GM19455 (cell line): ENCODE measurements at regions not wholly inside any gene's neighbourhood (a gene's known extent, or its start where the extent isn't known, plus 50 kb on each side); places are given as distances from the start of the nearest gene placed in this dataset.

ENCODE experiments used
- ATAC-seq: cut with Tn5 transposase; IDR thresholded peaks from one replicate; pipeline ENCODE4 v1.9.1; 2021; ENCODE audit not compliant: unreplicated experiment

DNA sequence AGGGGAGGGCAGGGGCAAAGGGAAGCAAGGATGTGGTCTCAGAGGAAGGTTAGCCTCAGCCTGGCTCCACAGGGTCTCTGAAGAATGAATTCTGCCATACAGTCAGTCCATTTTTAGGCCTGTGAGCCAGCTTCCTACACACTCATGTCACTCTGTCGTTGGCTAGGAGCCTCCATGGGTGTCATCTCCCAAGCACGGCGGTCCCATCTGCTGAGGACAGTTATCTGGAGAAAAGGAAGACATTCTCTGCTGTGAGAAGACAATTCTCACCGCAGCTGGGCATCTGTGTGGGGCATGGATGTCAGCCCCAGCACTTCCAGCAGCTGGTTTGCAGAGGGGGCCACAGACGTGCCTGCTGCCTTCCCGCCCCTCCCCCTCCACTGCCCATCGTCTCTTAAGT, 167.6 kb downstream of the LINC00237 start:
- no peak for ATAC-seq

DNA sequence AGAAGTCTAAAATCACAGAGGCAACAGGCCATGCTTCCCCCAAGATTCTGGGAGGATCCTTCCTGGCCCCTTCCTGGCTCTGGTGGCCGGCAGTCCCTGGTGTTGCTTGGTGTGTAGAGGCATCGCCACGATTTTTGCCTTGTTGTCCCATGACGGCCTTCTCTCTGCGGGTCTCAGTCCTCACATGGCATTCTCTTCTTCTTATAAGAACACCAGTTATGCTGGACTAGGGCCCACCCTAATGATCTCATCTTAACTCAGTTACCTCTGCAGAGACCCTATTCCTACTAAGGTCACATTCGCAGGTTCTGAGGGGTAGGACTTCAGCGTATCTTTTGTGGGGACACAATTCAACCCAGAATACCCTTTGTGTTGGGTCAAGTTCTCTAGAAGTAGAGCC, 168.0 kb downstream of the LINC00237 start:
- ATAC-seq = no peak

DNA sequence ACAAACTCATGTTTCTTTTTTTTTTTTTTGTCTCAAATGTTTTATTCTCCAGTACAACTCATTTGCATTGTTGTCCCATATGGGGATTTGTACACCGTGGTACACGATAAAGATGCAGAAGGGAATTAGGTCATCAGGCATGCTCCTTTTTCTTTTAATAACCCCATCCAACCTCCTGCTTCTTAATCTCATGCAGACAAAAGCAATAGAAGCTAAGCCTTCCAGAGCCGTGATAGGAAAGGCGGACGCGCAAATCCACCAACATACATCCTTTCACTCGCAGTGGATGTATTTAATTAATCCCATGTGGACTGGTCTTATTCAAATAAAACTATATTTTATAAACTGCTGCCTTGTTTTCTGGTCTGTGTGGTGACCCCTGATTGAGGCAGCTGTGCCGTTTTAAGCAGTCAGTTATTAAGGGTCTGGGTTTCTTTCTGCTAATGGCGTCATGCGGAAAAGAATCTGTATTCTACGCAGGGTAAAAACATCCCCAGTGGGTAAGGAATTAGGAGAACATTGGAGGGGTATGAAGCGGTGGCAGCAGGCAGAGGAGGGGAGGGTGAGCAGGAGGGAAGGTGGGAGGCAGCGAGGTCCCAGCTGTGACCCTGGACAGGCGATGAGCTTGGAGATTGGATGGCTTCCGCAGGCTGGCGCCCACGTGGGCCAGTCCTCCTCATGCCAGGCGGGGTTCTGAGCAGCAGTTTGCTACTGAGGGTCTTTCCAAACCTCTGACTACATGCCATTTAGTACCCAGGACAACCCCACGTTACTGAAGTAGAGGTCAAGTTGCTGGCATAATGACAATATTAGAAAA, 172.8 kb downstream of the LINC00237 start:
- no peak for ATAC-seq

DNA sequence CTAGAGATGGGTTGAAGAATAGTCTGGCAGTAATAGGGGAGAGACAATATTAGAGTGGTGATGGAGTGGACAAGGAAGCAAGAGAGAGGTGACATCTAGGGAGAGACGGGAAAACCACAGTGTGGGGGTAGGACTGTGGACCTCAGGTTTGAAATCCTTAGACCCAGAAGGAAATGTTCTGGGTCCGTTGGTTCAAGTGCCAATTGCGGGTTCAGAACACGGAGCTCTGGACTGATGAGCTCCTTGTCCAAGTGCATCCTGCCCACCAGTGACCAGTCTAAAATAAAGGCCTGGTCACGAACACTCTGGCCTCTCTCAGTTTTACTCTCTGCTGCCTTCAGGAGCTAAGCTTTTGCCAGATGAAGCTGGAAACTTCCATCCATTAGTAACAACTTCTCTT, 174.0 kb downstream of the LINC00237 start:
- ATAC-seq = no peak

DNA sequence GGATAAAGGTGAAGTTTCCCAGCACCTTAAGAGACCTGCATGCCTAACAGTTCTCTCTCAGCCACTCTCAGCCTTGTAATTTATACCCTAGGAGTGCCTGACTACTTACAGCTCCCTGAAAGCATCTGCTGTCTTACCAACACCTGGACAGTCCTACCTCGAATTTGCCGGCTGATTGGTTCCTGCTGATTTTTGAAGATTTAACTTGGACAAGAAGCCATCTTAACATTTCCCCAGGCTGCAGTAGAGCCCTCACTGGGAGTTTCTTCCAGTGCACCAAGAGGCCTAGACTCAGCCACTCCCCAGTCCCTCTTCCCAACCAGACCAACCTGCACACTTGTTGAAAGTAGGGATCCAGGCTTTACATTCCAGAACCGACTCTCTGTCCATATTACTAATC, 174.5 kb downstream of the LINC00237 start:
- no peak for ATAC-seq

DNA sequence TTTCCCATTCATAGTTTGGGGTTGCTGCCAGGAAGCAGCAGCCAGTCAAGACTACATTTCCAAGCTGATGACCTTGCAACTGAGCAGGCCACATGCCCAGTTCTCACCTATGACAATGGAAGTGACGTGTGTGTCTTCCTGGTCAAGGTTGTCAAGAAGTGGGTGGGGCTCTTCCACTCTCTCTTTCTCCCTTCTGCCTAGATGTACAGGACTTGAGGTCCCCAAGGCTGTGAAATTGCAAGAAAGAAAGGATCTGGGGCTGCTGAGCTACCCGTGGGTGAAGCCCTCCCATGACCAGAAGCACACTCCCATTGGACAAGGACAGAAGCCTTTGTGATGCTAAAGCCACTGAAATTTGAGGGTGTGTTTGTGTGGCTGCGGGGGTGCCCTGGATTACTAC, 175.1 kb downstream of the LINC00237 start:
- ATAC-seq = no peak

DNA sequence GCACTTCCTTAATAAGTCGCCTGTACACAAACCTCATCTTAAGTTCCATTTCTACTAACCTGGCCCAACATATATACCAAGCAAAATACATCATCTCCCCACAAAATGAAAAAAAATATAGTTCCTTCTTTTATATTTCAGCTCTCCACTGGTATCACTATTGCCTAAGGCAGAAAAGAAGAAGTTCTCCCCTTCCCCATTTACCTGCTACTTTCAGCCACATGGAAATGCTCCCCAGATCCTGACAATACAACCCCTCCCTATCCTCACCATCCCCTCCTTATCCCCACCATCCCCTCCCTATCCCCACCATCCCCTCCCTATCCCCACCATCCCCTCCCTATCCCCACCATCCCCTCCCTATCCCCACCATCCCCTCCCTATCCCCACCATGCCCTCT, 175.7 kb downstream of the LINC00237 start:
- ATAC-seq = no peak

DNA sequence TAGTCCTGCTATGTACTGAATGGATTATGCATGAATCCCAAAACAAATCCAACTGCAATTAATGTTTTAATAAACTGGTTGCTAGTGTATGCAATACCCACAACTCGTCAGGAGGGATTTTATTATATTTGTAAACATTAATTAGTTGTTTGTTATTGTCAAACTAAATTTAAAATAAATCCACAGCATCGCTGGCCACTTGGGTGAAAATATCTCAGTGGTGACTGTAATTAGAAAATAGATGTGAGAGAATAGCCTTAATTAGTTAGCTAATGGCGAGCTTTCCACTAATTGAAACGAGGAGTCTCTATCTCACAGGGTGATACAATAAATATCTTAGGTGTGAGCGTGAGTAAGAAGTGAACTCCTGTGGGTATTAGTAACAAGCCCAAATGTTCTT, 176.8 kb downstream of the LINC00237 start:
- ATAC-seq = no peak

DNA sequence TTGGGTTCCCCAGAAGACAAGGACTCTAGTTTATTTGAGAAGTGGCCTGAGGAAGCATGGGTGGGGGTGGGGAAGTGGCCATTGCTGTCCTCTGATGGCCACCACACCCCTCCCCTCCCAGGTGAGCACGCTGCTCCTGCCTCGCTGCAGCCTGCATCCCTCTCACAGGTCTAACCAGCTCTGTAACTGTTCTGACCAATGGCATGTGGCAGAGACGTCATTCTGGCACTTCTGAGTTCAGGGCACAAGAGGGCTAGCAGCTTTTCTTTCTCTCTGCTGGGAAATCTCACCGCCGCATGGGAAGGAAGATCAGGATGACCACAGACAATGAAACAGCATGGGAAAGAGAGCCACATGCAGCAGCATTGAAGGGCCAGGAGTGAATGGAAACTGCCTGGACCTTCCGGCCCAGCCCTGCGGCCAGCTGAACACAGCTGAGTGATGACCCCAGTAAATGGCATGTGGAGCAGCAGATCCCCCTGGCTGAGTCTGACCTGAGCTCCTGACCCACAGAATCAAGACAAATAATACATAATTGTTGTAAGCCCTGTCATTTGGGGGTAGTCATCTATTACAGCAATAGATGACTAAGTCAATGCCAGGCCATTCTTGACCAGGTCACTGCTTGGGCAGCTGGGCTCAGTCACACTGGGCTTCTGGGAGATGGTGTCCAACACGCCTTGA, 179.8 kb downstream of the LINC00237 start:
- no peak for ATAC-seq

DNA sequence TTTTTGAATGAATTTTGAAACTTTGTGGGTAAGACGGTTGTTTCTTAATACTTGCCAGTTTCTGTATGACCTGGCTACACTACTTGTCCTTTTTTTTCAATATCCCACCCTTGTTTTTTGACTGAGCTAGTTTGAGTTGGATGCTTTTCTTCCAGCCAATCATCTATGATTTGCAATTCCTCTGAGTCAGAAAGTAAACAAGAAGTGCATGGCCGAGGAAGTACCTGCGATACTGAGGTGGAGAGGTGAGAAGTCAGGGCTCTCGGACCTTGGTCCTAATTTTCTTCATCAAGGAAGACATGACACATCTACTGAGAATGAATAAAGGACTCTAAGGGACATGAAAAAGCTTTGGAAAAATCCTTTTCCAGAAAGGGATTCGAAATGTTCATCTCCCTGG, 185.7 kb downstream of the LINC00237 start:
- no peak for ATAC-seq

DNA sequence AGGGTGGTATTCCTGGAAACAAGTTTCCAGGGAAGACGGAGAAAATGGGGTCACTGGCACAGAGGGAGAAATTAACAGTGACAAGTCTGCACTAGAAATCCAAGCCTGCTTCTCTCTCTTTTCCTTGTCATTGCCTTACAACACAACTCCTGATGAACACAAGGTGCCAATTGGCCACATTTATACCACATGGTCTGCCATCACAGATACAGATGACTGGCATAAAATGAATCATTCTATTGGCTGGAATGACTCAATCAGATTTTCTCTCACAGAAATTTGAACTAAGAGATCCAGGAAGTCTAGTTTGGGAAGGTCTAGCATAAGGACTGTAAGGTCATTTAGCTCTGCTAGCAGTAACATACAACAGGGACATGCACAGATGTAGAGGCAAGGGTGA, 190.3 kb downstream of the LINC00237 start:
- ATAC-seq = no peak

DNA sequence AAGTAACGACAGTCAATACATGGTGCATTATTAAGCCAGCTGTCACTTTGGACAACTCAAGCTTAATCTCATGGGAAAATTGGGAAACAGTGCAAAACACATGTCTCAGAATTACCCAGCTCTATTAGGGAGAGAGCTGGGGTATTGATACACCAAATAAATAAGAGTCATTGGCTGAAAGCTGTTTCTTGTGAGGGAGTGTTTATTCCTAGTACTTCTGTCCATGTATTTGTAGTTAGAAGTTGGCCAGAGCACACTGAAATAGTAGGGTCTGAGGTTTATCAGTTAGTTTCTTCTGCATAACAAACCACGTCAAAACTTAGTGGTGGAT, 192.0 kb upstream of the RALGAPA2 start:
- no peak for ATAC-seq

DNA sequence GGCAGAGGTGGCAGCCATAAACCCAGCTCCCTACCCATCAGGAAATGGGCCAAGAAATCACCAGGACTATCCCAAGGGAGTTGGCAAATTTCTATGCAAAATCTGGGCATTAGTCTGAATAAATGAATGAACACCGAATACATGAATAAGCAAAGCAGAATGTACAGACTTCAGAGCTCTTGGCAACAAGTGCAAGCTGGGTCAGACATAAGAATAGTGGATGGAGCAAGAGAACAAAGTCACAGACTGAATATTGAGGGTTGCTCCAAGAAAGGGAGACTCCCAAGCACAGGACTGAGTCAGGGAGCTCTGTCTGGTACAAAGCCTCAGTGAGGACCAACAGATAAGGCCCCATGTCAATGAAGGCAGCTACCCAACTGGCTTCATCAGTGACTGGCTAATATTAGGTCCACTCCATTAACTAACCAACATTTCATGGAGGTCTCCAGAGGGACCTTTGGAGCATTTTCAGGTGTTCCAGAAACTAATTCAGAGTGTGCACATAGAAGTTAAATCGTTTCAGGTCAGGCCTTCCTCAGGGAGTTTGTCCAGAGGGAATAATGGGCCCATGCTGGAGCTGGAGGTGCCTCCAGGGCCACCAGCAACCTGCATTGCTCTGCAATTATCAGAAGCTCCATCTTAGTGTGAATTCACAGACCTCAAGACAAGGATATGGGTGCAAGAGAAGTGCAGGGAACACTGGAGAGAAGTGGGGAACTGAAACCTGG, 191.5 kb upstream of the RALGAPA2 start:
- ATAC-seq = no peak

DNA sequence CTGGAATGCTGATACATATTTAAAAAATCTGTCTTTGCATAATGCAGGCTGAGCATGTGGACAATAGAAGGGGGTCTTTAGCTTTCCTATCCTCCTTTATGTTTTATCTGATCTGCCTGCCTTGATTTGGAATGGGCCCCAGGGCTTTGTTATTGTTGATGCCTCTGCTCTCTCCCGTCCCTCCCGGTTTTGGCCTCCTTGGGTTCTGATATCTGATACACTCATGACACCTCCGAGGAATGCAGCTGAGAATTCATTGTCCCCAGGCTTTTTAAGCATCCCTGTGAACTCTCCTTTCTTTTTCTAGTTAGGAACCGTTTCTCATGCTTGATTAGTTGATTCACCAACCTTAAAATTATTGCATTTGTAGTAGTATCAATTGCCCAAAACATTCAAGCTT, 185.5 kb upstream of the RALGAPA2 start:
- ATAC-seq = no peak

DNA sequence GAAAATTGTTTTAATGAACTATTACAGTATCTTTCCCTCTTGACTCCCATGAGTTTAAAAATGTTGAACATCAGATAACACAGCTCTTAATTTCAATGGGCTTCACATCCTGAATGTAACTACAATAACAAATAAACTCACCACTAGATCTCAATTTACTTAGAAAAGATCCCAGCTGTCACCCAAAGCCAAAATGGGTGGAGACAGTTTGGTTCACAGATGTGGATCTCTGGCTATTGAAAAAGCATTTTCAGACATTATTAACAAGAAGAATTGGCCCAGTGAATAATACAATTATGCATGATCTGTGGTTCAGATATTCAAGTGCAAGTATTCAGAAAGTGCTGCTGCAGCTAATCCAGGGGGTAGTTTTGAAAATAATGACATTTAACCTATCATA, 184.7 kb upstream of the RALGAPA2 start:
- no peak for ATAC-seq

DNA sequence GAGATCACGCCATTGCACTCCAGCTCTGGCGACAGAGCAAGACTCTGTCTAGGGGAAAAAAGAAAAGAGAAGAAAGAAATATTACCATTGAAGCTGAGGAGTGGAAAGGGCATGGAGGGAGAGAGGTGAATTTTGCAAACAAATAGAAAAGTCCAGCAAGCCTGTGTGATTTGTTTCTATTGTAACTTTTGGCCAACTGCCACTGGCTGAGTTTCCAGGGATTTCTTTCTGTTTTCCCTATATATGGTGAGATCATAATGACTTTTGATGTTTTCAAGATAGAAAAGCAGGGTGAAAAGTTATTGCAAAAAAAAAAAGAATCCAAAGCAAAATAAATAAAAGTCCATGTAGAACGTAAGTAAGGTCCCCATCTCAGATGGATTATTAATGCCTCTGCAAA, 184.2 kb upstream of the RALGAPA2 start:
- no peak for ATAC-seq

DNA sequence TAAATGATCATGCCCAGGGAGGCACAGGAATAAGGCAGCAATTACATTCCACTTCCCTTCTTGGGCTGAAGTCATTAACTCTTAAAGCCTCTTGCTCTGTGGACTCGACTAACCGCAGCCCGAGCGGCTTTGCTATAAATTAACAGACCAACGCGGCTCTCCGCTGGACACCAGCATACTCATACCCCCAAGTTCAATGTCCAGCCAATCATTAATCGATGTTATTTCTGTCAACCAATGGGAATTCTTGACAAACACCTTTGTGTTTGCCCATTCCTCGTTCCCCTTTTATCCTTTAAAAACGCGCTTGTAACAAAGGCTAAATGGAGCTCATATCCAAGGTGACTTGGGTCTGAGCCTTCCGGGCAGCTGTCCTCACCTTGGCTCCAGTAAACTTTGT, 183.1 kb upstream of the RALGAPA2 start:
- no peak for ATAC-seq

DNA sequence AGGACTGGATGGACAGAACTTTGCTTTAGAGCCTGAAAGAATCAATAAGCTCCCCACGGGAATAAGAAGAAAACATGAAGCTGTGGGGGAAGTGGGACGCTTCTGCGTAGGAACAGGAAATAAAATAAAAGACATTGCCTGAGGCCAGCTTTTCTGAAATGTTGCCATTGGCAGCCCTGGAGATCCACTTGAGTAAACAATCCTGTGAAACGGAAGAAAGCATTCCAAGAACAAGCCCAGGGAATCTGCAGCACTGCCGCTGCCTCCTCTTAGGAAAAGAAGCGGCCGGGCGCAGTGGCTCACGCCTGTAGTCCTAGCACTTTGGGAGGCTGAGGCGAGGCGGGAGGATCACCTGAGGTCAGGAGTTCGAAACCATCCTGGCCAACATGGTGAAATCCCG, 182.3 kb upstream of the RALGAPA2 start:
- ATAC-seq = no peak

DNA sequence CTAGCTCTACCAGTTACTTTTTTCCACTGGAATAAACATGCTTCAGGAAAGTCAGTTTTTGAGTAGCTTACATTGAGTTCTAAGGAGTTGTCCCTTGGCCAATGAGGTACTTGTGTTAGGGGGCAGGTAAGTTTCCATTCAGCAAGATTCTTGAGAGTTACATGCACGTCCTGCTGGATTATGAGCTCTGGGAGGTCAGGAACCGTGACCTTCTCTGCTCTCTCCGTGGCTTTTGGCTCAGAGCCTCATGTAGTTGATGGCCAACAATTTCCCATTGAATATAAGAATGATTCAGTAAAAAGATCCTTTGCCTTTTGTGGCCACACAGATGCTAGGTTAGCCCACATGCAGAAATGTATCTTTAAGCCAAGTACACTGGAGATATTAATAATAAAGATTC, 181.8 kb upstream of the RALGAPA2 start:
- no peak for ATAC-seq

DNA sequence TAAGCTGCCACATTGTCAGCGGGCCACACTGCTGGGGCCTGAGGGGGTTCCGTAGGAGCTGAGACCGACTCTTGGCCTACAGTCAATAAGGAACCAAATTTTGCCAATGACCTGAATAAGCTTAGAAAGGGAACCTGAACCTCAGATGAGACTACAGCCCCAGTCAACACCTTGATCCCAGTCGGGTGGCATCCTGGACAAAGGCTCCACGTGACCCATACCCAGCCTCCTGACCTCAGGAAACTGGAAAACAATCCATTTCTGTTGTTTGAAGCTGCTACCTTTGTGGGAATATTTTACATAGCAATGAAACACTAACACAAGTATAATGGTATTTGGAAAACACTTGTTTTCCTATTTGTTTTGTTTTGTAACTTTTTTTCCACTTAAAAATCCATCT, 179.9 kb upstream of the RALGAPA2 start:
- ATAC-seq = no peak

DNA sequence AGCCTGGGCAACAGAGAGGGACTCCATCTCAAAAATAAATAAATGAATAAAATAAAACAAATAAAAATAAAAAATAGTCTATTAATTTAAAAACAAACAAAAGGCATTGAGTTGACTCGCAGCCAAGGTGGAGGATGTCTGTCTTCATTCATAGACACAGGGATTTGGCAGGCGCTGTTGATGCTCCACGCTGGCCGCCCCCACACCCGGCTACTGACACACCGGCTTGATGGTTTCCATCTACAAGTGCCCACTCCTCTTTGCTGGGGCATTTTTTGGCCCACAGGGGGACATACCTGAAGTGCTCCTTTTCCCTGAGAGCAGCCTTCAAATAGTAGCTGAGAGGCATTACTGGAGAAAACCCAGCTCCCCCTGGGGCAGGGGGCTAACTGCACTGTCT, 178.3 kb upstream of the RALGAPA2 start:
- no peak for ATAC-seq

DNA sequence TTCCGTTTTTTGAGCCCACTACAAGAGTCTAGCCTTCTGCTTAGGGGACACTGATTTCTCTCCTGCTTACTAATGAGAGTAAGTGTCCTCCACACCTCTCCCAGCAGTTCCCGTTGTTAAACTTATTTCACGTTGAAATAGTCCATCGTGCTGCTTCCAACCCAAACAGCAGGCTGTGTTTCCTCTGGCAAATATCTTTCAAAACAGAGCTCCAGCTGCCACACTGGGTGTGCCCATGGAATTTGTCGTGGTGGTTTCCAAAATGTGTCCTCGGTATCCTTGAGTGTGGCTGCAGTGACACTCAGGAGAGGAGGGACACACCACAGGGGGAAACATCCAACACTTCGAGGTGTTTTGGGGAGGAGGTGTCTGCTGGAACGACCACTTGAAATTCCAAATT, 176.5 kb upstream of the RALGAPA2 start:
- ATAC-seq = no peak
